NCI-H187 (cell line): ENCODE measurements at regions not wholly inside any gene's neighbourhood (a gene's known extent, or its start where the extent isn't known, plus 50 kb on each side); places are given as distances from the start of the nearest gene placed in this dataset.

Experiments
- DNase-seq, 2 experiments: peaks; one replicate each; lab custom pipeline; 2025; lab: John Stamatoyannopoulos, UW

- no peak for DNase-seq
Measured at GRCh38 chr10:21207852-21208646, 310.9 kb upstream of the NEBL start.

- DNase-seq = no peak
Measured at GRCh38 chr10:21205328-21205727, 308.2 kb upstream of the NEBL start.

- no peak for DNase-seq
Measured at GRCh38 chr10:21203473-21204107, 306.5 kb upstream of the NEBL start.

GRCh38 chr10:21202776-21203462 lies 305.8 kb upstream of the NEBL start:
- DNase-seq = no peak

- DNase-seq = no peak
Measured at GRCh38 chr10:21199501-21199900, 302.4 kb upstream of the NEBL start.

GRCh38 chr10:21197838-21198237 lies 300.7 kb upstream of the NEBL start:
- DNase-seq = no peak

GRCh38 chr10:21196822-21197395 lies 299.8 kb upstream of the NEBL start:
- no peak for DNase-seq

- DNase-seq = no peak
Measured at GRCh38 chr10:21195252-21195651, 298.1 kb upstream of the NEBL start.

GRCh38 chr10:21194510-21194993 lies 297.4 kb upstream of the NEBL start:
- DNase-seq = no peak

- DNase-seq = no peak
Measured at GRCh38 chr10:21193196-21193595, 296.1 kb upstream of the NEBL start.

GRCh38 chr10:21191512-21191911 lies 294.4 kb upstream of the NEBL start:
- no peak for DNase-seq

GRCh38 chr10:21184984-21185383 lies 287.9 kb upstream of the NEBL start:
- no peak for DNase-seq

- DNase-seq = no peak
Measured at GRCh38 chr10:21184216-21184615, 287.1 kb upstream of the NEBL start.

- no peak for DNase-seq
Measured at GRCh38 chr10:21183025-21183424, 285.9 kb upstream of the NEBL start.

- no peak for DNase-seq
Measured at GRCh38 chr10:21181451-21181850, 284.3 kb upstream of the NEBL start.

GRCh38 chr10:21180604-21181003 lies 283.5 kb upstream of the NEBL start:
- no peak for DNase-seq

- no peak for DNase-seq
Measured at GRCh38 chr10:21176934-21177480, 279.9 kb upstream of the NEBL start.

- DNase-seq = no peak
Measured at GRCh38 chr10:21175797-21176196, 278.7 kb upstream of the NEBL start.

GRCh38 chr10:21174715-21175495 lies 277.8 kb upstream of the NEBL start:
- no peak for DNase-seq

- DNase-seq = no peak
Measured at GRCh38 chr10:21173802-21174714, 276.9 kb upstream of the NEBL start.
